ENCODE measurements at regions not wholly inside any gene's neighbourhood (a gene's known extent, or its start where the extent isn't known, plus 50 kb on each side); places are given as distances from the start of the nearest gene placed in this dataset.

- no peak overlapping the region for H3K4me3 ChIP-seq (replicated peaks in 1 of 3)
- no peaks in the 10 kb centered on the region for H3K4me1 ChIP-seq
- H3K36me3 ChIP-seq = no peaks in the 10 kb centered on the region
- H3K9me3 ChIP-seq = no peaks in the 10 kb centered on the region
- no peaks in the 10 kb centered on the region for H3K27me3 ChIP-seq
- TF ChIP-seq POLR2A (IDR thresholded peaks at IDR 0.05) = no peak
- TF ChIP-seq, protein P1, sequence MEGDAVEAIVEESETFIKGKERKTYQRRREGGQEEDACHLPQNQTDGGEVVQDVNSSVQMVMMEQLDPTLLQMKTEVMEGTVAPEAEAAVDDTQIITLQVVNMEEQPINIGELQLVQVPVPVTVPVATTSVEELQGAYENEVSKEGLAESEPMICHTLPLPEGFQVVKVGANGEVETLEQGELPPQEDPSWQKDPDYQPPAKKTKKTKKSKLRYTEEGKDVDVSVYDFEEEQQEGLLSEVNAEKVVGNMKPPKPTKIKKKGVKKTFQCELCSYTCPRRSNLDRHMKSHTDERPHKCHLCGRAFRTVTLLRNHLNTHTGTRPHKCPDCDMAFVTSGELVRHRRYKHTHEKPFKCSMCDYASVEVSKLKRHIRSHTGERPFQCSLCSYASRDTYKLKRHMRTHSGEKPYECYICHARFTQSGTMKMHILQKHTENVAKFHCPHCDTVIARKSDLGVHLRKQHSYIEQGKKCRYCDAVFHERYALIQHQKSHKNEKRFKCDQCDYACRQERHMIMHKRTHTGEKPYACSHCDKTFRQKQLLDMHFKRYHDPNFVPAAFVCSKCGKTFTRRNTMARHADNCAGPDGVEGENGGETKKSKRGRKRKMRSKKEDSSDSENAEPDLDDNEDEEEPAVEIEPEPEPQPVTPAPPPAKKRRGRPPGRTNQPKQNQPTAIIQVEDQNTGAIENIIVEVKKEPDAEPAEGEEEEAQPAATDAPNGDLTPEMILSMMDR (IDR thresholded peaks at IDR 0.05) = no peak
- intact Hi-C loops (cut with DNase I) = no loop called here
- no peak overlapping the region for H3K27ac ChIP-seq
- no peak for DNase-seq
These were observed 286.1 kb downstream of the SHOX2 start for GRCh38 chr3:157820157-157820517.

- no peaks in the 10 kb centered on the region for H3K9me3 ChIP-seq
- no peak overlapping the region for H3K27ac ChIP-seq
- H3K36me3 ChIP-seq = no peaks in the 10 kb centered on the region
- no peaks in the 10 kb centered on the region for H3K4me1 ChIP-seq
- no peak overlapping the region for H3K4me3 ChIP-seq (replicated peaks in 1 of 3)
- H3K27me3 ChIP-seq = no peaks in the 10 kb centered on the region
- WGBS, 2 donors = 42 to 45% methylated on average over 8 of the region's 8 CpGs
- intact Hi-C loops (cut with DNase I) = no loop called here
- DNase-seq = no peak
- TF ChIP-seq, protein P1 (IDR thresholded peaks at IDR 0.05) = no peak
- no peak for TF ChIP-seq POLR2A (IDR thresholded peaks at IDR 0.05)
These were observed 286.7 kb downstream of the SHOX2 start for GRCh38 chr3:157819270-157820156.

- no peaks in the 10 kb centered on the region for H3K27me3 ChIP-seq
- no peaks in the 10 kb centered on the region for H3K36me3 ChIP-seq
- 67 to 76% methylated on average over 1 of the region's 1 CpG for WGBS, 2 donors
- no peak for DNase-seq
- H3K27ac ChIP-seq = no peak overlapping the region
- H3K4me3 ChIP-seq (replicated peaks in 1 of 3) = no peak overlapping the region
- H3K9me3 ChIP-seq = no peaks in the 10 kb centered on the region
- TF ChIP-seq, protein P1 (IDR thresholded peaks at IDR 0.05) = no peak
- no peak for TF ChIP-seq POLR2A (IDR thresholded peaks at IDR 0.05)
- H3K4me1 ChIP-seq = no peaks in the 10 kb centered on the region
- intact Hi-C loops (cut with DNase I) = no loop called here
These were observed 289.3 kb downstream of the SHOX2 start for GRCh38 chr3:157816896-157817295.

GRCh38 chr3:157816296-157816695 is 289.9 kb downstream of the SHOX2 start:
- no peak overlapping the region for H3K4me3 ChIP-seq (replicated peaks in 1 of 3)
- no peaks in the 10 kb centered on the region for H3K9me3 ChIP-seq
- DNase-seq = no peak
- H3K4me1 ChIP-seq = no peaks in the 10 kb centered on the region
- TF ChIP-seq, protein P1 (IDR thresholded peaks at IDR 0.05) = no peak
- TF ChIP-seq POLR2A (IDR thresholded peaks at IDR 0.05) = no peak
- H3K27me3 ChIP-seq = no peaks in the 10 kb centered on the region
- H3K27ac ChIP-seq = no peak overlapping the region
- no peaks in the 10 kb centered on the region for H3K36me3 ChIP-seq
- intact Hi-C loops (cut with DNase I) = no loop called here

GRCh38 chr3:157815739-157816138 is 290.5 kb downstream of the SHOX2 start:
- no peak for DNase-seq
- WGBS, 2 donors = 49 to 69% methylated on average over 3 of the region's 3 CpGs
- H3K9me3 ChIP-seq = no peaks in the 10 kb centered on the region
- intact Hi-C loops (cut with DNase I) = no loop called here
- H3K36me3 ChIP-seq = no peaks in the 10 kb centered on the region
- no peak overlapping the region for H3K4me3 ChIP-seq (replicated peaks in 1 of 3)
- no peaks in the 10 kb centered on the region for H3K27me3 ChIP-seq
- H3K4me1 ChIP-seq = no peaks in the 10 kb centered on the region
- no peak overlapping the region for H3K27ac ChIP-seq
- TF ChIP-seq, protein P1 (IDR thresholded peaks at IDR 0.05) = no peak
- no peak for TF ChIP-seq POLR2A (IDR thresholded peaks at IDR 0.05)
